Retinal pigment epithelial cell (primary cell): ENCODE measurements at regions not wholly inside any gene's neighbourhood (a gene's known extent, or its start where the extent isn't known, plus 50 kb on each side); places are given as distances from the start of the nearest gene placed in this dataset.

Source experiments
- DNase-seq: peaks from one replicate; pipeline ENCODE4 v3.0.0-alpha.2; 2010; ENCODE audit warnings: low read depth
- H3K4me3 ChIP-seq: 2 replicates; pipeline ENCODE4 v1.5.1; 2011; ENCODE audit warnings: mild to moderate bottlenecking, low read length, control low read depth, moderate library complexity
- CTCF ChIP-seq: conservative IDR thresholded peaks from 2 replicates; pipeline ENCODE4 v1.5.1; 2011; ENCODE audit warnings: low read depth, low read length, control low read depth, inconsistent platforms

GRCh38 chr12:19829100-19829853 is 390.0 kb downstream of the AEBP2 start:
- no peak for TF ChIP-seq CTCF

GRCh38 chr12:19830446-19830845 is 391.2 kb downstream of the AEBP2 start:
- TF ChIP-seq CTCF = no peak
- no peak overlapping the region for H3K4me3 ChIP-seq
- DNase-seq = no peak

More at GRCh38 chr12:19829100-19829853, 390.0 kb downstream of the AEBP2 start:
- H3K4me3 ChIP-seq = no peak overlapping the region
- DNase-seq = no peak

- no peak for DNase-seq
- TF ChIP-seq CTCF = no peak
- H3K4me3 ChIP-seq = no peak overlapping the region
Observed at GRCh38 chr12:19833775-19834501, 394.6 kb downstream of the AEBP2 start.

GRCh38 chr12:19834592-19834991 is 395.3 kb downstream of the AEBP2 start:
- TF ChIP-seq CTCF = no peak
- no peak overlapping the region for H3K4me3 ChIP-seq
- DNase-seq = no peak

GRCh38 chr12:19836056-19836455 is 396.8 kb downstream of the AEBP2 start:
- no peak overlapping the region for H3K4me3 ChIP-seq
- no peak for TF ChIP-seq CTCF
- no peak for DNase-seq

GRCh38 chr12:19836456-19836855 is 397.2 kb downstream of the AEBP2 start:
- no peak for DNase-seq
- TF ChIP-seq CTCF = no peak
- no peak overlapping the region for H3K4me3 ChIP-seq

GRCh38 chr12:19837543-19837942 is 398.3 kb downstream of the AEBP2 start:
- TF ChIP-seq CTCF = no peak
- DNase-seq = no peak
- no peak overlapping the region for H3K4me3 ChIP-seq
